B cell (primary cell): ENCODE measurements at regions not wholly inside any gene's neighbourhood (a gene's known extent, or its start where the extent isn't known, plus 50 kb on each side); places are given as distances from the start of the nearest gene placed in this dataset.

ENCODE experiments used
- ATAC-seq: fragments of 200-7000 bp; cut with Tn5 transposase; one replicate; pipeline ENCODE4 v1.10.0; 2021; ENCODE audit warnings: low read depth, mild to moderate bottlenecking, moderate number of reproducible peaks, moderate library complexity
- CTCF ChIA-PET: fragments of 350-600 bp; sonication (Branson Sonifier 250); formaldehyde crosslinking; loops from one replicate; lab custom pipeline; 2021; ENCODE audit warnings: antibody characterized with exemption, inconsistent platforms; lab: Charles Lee
- POLR2A ChIA-PET: fragments of 350-600 bp; sonication (Branson Sonifier 250); formaldehyde crosslinking; loops from one replicate; lab custom pipeline; 2021; ENCODE audit warnings: antibody characterized with exemption; lab: Charles Lee
- DNase-seq: peaks from one replicate; pipeline ENCODE4 v3.0.0; 2013
- H2AFZ ChIP-seq: 2 replicates; pipeline ENCODE4 v1.6.1; 2012; ENCODE audit warnings: mild to moderate bottlenecking, low read depth, low read length; ENCODE audit not compliant: insufficient read depth, poor library complexity, severe bottlenecking
- H3K27ac ChIP-seq, 2 donors: 1 replicate in 1 of 2; 2 replicates in 1 of 2; pipeline ENCODE4 v1.5.1; 2012 to 2013; ENCODE audit warnings: low read length in 2 of 2, mild to moderate bottlenecking in 2 of 2, moderate library complexity in 1 of 2
- H3K27me3 ChIP-seq, 4 experiments: fragments of 200-600 bp in 1 of 4; sonication (generic) in 1 of 4; replicated peaks in 1 of 4; 1 replicate in 2 of 4; 2 replicates in 2 of 4; pipeline versions ENCODE4 v1.6.1 to v1.7.0; 2013 to 2016; ENCODE audit warnings: low read length in 3 of 4, mild to moderate bottlenecking in 2 of 4, mixed read lengths in 1 of 4, moderate library complexity in 1 of 4; ENCODE audit not compliant: insufficient read depth in 4 of 4, control insufficient read depth in 3 of 4; ENCODE audit errors: control extremely low read depth in 1 of 4
- H3K36me3 ChIP-seq, 2 experiments: replicated peaks in 1 of 2; 1 replicate in 1 of 2; 2 replicates in 1 of 2; pipeline versions ENCODE4 v1.6.1 to v1.7.1; 2013; ENCODE audit warnings: low read length in 1 of 2; ENCODE audit not compliant: insufficient read depth in 2 of 2, control insufficient read depth in 1 of 2; ENCODE audit errors: control extremely low read depth in 1 of 2, extremely low read depth in 1 of 2
- H3K4me1 ChIP-seq, 2 donors: fragments of 200-600 bp in 1 of 2; sonication (generic) in 1 of 2; 1 replicate in 1 of 2; 2 replicates in 1 of 2; pipeline versions ENCODE4 v1.5.1 to v1.6.1; 2013 to 2017; ENCODE audit warnings: low read length in 2 of 2; ENCODE audit not compliant: control insufficient read depth in 2 of 2, insufficient read depth in 2 of 2
- H3K4me2 ChIP-seq: replicated peaks from 2 replicates; pipeline ENCODE3; 2012; ENCODE audit warnings: mild to moderate bottlenecking, low read depth, low read length; ENCODE audit not compliant: poor library complexity, severe bottlenecking
- H3K4me3 ChIP-seq, 5 experiments: fragments of 200-600 bp in 1 of 5; sonication (generic) in 1 of 5; 1 replicate in 3 of 5; 2 replicates in 2 of 5; pipeline versions ENCODE4 v1.5.1 to v1.7.0; 2011 to 2016; ENCODE audit warnings: low read length in 4 of 5, mild to moderate bottlenecking in 4 of 5, low read depth in 2 of 5, control low read depth in 1 of 5, moderate library complexity in 1 of 5; ENCODE audit not compliant: insufficient read depth in 1 of 5; ENCODE audit errors: control extremely low read depth in 1 of 5, extremely low read depth in 1 of 5
- H3K79me2 ChIP-seq: fragments of 200-600 bp; sonication (generic); one replicate; pipeline ENCODE4 v1.6.0; 2016; ENCODE audit warnings: low read length; ENCODE audit not compliant: control insufficient read depth, insufficient read depth
- H3K9ac ChIP-seq: fragments of 200-600 bp; sonication (generic); 2 replicates; pipeline ENCODE4 v1.6.1; 2017; ENCODE audit warnings: mild to moderate bottlenecking, low read length, moderate library complexity
- H3K9me3 ChIP-seq, 3 donors: one replicate each; pipeline versions ENCODE4 v1.6.1 to v1.7.1; 2013; ENCODE audit warnings: low read length in 2 of 3; ENCODE audit not compliant: control insufficient read depth in 2 of 3, insufficient read depth in 1 of 3; ENCODE audit errors: control extremely low read depth in 1 of 3
- H4K20me1 ChIP-seq: 2 replicates; pipeline ENCODE4 v1.6.0; 2012; ENCODE audit warnings: mild to moderate bottlenecking, low read length; ENCODE audit not compliant: insufficient read depth, control insufficient read depth, poor library complexity, severe bottlenecking
- H3K27ac Mint-ChIP-seq: one replicate; pipeline ENCODE4 v1.8.0; 2021; ENCODE audit warnings: mixed read lengths
- H3K27me3 Mint-ChIP-seq: one replicate; pipeline ENCODE4 v1.8.0; 2021; ENCODE audit warnings: mixed read lengths
- H3K4me1 Mint-ChIP-seq: one replicate; pipeline ENCODE4 v1.8.0; 2021; ENCODE audit warnings: mixed read lengths
- H3K4me3 Mint-ChIP-seq: one replicate; pipeline ENCODE4 v1.8.0; 2021; ENCODE audit warnings: mixed read lengths
- H3K9me3 Mint-ChIP-seq: one replicate; pipeline ENCODE4 v1.8.0; 2022; ENCODE audit warnings: mixed read lengths; ENCODE audit not compliant: insufficient read depth
- EZH2 ChIP-seq: IDR thresholded peaks from 2 replicates; pipeline ENCODE4 v1.6.1; 2012; ENCODE audit warnings: borderline replicate concordance, low read depth, mild to moderate bottlenecking, moderate library complexity, low read length; ENCODE audit not compliant: insufficient read depth, poor library complexity, severe bottlenecking
- WGBS: methylation state at CpG from one replicate; pipeline ENCODE4 v1.1.5; 2013; ENCODE audit warnings: missing lambda C conversion rate; ENCODE audit not compliant: insufficient coverage; 5-methylcytosine and 5-hydroxymethylcytosine counted together
- intact Hi-C: fragments of 100-400 bp; cut with micrococcal nuclease; formaldehyde crosslinking; loops from one replicate; pipeline ENCODE4 v1.10.0; 2022
- TF ChIP-seq, protein P1 (sequence below): fragments of 200-600 bp; IDR thresholded peaks from one replicate; pipeline ENCODE4 v1.8.0; 2022; ENCODE audit warnings: antibody characterized with exemption, mild to moderate bottlenecking

DNA sequence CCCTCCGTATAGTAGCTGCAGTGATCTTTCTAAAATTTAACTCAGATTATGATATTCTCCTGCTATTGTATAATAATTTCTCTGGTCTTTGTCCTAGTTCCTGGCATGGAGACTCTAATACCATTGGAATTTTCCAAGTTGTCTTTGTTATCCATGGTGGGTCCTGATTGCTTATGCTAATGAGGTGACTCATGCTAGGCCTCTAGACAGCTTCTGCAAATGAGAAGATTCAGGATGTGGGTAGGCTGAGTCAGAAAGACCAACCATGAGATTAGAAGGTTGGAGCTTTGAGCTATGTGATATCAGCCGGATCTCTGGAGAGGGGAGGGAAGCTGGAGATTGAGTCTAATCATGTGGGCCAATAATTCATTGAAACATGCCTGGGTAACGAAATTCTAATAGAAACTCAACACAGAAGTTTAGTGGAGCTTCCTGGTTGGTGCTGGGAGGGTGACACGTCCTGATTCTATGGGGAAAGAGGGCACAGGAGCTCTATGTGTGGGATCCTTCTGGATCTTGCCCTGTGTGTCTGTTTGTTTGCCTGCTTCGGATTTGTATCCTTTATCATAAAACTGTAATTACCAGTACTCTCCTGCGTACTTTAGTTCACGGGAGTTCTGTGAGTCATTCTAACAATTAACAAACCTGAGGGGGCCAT is 73.2 kb upstream of the CNIH3 start:
- Histone ChIP-seq H3K4me2 (no peak overlapping the region), H2AFZ (no peak overlapping the region), H4K20me1 (no peaks in the 10 kb centered on the region), H3K79me2 (no peaks in the 10 kb centered on the region), H3K4me1 (no peaks in the 10 kb centered on the region), H3K9ac (no peak overlapping the region), H3K36me3 (no peaks in the 10 kb centered on the region), H3K27ac (no peak overlapping the region), H3K9me3 (no peaks in the 10 kb centered on the region), H3K4me3 (no peak overlapping the region), H3K27me3 (no peaks in the 10 kb centered on the region)
- H3K4me1 Mint-ChIP-seq, result no peaks in the 10 kb centered on the region
- 100% methylated on average over 1 of the region's 7 CpGs for WGBS
- no peak overlapping the region for H3K27ac Mint-ChIP-seq
- no peak overlapping the region for H3K4me3 Mint-ChIP-seq
- POLR2A ChIA-PET, result no interaction called here
- no peak for TF ChIP-seq EZH2
- TF ChIP-seq, protein P1, sequence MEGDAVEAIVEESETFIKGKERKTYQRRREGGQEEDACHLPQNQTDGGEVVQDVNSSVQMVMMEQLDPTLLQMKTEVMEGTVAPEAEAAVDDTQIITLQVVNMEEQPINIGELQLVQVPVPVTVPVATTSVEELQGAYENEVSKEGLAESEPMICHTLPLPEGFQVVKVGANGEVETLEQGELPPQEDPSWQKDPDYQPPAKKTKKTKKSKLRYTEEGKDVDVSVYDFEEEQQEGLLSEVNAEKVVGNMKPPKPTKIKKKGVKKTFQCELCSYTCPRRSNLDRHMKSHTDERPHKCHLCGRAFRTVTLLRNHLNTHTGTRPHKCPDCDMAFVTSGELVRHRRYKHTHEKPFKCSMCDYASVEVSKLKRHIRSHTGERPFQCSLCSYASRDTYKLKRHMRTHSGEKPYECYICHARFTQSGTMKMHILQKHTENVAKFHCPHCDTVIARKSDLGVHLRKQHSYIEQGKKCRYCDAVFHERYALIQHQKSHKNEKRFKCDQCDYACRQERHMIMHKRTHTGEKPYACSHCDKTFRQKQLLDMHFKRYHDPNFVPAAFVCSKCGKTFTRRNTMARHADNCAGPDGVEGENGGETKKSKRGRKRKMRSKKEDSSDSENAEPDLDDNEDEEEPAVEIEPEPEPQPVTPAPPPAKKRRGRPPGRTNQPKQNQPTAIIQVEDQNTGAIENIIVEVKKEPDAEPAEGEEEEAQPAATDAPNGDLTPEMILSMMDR, result no peak
- H3K27me3 Mint-ChIP-seq, result peaks cover 32% of the 10 kb centered on the region
- DNase-seq (no peak), ATAC-seq (no peak)
- no peaks in the 10 kb centered on the region for H3K9me3 Mint-ChIP-seq
- CTCF ChIA-PET, result interaction anchor here (1.4 kb wide), 1 partner anchor 28 kb away, joined by 3 read pairs; no protein-coding TSS in a partner anchor
- intact Hi-C loops, result no loop called here

GRCh38 chr1:224543453-224543852 is 72.7 kb upstream of the CNIH3 start:
- H3K4me1 ChIP-seq, result no peaks in the 10 kb centered on the region
- Mint-ChIP-seq H3K4me1 (no peaks in the 10 kb centered on the region), H3K4me3 (no peak overlapping the region), H3K9me3 (no peaks in the 10 kb centered on the region), H3K27ac (no peak overlapping the region), H3K27me3 (peaks cover 32% of the 10 kb centered on the region)
- WGBS, result no CpG with 5 or more reads among the region's 1 CpG
- no peak overlapping the region for H3K4me2 ChIP-seq
- TF ChIP-seq, protein P1, result no peak
- no peak for TF ChIP-seq EZH2
- intact Hi-C loops, result no loop called here
- no peak overlapping the region for H3K27ac ChIP-seq
- H3K27me3 ChIP-seq, result no peaks in the 10 kb centered on the region
- CTCF ChIA-PET, result interaction anchor here (1.4 kb wide), 1 partner anchor 29 kb away, joined by 3 read pairs; no protein-coding TSS in a partner anchor
- H2AFZ ChIP-seq, result no peak overlapping the region
- ATAC-seq, result no peak
- no peaks in the 10 kb centered on the region for H4K20me1 ChIP-seq
- no peaks in the 10 kb centered on the region for H3K9me3 ChIP-seq
- H3K4me3 ChIP-seq, result no peak overlapping the region
- no peak for DNase-seq
- H3K9ac ChIP-seq, result no peak overlapping the region
- no peaks in the 10 kb centered on the region for H3K79me2 ChIP-seq
- POLR2A ChIA-PET, result no interaction called here
- H3K36me3 ChIP-seq, result no peaks in the 10 kb centered on the region
